GM21447 (cell line): ENCODE measurements at regions not wholly inside any gene's neighbourhood (a gene's known extent, or its start where the extent isn't known, plus 50 kb on each side); places are given as distances from the start of the nearest gene placed in this dataset.
A peak's percentile ranks its signal among the peaks of the same experiment; 100 is the strongest.

Experiments
- ATAC-seq: cut with Tn5 transposase; IDR thresholded peaks from one replicate; pipeline ENCODE4 v1.9.1; 2021; ENCODE audit not compliant: unreplicated experiment

DNA sequence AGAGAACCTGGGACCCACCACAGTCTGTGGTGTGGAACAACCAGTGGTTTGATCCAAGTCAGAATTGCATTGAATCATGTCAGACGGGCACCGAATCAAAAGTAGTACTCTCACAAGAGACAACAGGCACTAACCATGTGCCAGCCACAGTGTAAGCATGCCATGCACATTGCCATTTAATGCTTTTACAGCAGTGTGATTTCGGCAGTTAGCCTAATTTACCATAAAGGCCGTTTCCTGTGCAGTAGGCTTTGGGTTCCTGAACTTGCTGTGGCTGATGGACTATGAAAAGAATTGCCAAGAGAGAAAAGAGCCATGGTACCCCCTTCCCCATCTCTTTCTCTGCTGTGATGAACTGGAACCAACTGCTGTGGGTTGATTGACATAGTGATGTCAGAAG, 540.6 kb downstream of the EBF1 start:
- ATAC-seq, result no peak

DNA sequence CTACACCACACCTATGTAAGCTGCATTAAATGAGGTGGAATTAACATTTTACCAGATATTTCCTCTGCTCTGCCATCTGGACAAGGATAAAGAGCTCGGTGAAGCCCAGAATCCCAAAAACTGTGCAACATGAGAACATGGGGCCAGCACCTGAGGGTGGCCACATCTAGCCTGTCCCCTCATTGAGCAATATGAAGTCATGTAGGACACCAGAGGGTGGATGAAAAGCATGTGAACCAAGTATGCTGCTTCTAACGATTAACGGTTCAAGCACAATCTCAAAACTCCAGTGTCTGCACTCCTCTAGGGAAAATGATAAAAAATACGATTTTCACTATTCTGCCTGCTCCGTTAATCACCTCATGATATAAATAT, 545.8 kb downstream of the EBF1 start:
- ATAC-seq, result no peak

DNA sequence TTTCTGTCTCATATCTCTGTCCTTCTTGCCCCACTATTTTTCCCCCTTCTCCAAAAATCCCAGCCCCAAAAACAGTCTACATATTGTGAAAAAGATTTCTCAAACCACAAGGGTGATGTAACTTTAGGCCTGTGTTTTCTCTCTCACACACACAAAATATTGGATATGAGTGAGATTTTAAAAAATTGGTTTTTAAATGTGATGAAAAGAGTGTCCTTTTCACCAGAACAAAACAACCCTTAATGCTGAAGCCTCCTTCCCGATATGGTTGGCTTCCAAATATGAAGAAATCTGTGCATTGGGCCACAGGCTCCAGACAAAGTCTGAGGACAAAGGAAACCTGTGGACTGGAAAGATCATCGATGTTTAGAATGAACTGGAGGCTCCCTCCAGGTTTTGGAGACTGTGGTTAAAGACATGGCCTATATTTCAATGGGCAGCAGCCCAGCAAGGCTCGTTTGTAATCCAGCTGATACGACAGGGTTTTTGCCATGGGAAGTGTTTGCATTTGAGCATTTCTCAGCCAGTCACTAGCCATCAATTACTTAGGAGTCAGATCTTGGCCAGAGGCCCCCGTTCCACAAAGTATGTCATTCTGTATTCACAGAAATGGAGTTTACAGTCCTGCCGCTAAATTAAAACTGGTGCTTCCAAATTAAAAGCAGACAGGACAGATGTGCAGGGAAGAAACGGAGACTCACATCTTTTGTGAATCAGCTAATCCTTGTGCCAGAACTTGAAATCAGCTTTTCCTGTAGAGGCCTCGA, 546.3 kb downstream of the EBF1 start:
- ATAC-seq, result no peak

DNA sequence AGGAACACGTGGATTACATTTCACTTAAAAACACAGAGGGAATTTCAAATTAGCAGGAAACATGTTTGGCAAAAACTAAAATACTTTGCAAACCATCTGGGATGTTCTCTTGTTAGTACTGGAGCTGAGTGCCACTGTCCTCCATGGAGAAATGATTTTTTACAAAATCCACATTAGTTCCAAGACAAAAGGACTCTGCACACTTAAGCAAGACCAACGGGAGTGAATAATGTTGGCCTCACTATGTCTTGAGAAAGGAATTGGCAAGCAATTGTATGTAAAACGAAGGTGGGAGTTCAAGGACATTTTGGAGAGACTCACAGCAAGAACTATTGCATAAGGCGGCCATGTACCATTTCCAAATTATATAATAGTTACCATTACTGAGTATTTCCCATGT, 547.5 kb downstream of the EBF1 start:
- no peak for ATAC-seq

DNA sequence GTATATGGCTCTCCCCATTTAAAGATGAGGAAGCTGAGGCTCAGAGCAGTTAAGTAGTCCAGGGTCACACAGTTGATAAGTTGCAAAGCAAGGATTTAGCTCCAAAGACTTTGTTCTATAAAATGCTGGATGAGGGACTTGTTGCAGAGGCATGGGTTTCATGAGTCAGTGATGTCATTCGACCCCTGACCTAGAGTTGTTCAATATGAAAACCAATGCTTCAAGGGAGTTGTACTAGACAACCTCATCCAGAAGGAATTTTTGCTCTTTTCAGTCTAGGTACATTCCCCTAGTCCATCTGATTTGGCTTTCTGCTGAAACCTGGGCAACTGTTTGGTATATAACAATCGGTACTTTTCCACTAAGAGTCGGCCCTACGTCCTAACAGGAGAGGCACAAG, 550.4 kb downstream of the EBF1 start:
- no peak for ATAC-seq

DNA sequence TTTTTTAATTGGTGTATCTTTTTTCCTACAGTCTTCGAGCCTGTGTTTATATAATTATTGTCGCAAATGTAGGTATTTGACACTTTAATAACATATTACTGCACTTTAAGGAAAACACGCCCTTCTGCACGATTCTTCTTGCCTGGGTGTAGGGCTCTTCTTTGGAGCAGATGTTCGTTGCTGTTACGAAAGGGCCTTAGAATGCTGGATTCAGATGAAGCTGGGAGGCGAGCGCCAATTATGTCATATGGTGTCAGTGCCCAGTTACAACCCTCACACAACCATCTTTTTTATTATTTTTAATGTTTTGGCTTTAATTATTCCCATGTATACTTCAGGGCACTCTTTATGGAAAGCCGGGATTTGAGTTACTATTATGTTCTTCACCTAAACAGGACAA, 553.0 kb downstream of the EBF1 start:
- ATAC-seq, result no peak

DNA sequence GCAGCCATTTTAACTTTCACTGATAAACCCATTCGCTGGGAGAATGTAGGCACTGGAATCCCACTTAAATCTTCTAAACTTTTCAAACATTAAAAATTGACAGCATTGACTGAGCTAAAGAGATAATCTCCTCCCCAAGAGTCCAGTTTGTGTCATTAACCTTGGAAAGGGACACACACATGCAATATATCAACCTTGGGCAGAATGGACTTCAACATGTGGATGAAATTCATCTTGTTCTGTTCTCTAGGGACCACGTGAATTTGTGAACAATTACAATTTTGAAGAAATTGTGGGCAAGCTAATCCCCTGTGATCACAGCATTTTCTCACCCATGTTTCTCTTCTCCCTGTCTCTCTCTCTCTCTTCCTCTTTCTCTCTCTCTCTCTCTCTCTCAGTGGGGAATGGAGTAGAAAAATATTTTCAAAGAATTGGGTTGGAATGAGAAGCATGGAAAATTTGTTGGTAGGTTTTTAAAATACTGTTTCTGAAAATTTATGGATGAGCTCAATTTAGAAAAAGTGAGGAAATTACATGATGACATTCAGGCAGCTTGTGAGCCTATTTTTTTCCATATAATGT, 553.7 kb downstream of the EBF1 start:
- ATAC-seq, result no peak

DNA sequence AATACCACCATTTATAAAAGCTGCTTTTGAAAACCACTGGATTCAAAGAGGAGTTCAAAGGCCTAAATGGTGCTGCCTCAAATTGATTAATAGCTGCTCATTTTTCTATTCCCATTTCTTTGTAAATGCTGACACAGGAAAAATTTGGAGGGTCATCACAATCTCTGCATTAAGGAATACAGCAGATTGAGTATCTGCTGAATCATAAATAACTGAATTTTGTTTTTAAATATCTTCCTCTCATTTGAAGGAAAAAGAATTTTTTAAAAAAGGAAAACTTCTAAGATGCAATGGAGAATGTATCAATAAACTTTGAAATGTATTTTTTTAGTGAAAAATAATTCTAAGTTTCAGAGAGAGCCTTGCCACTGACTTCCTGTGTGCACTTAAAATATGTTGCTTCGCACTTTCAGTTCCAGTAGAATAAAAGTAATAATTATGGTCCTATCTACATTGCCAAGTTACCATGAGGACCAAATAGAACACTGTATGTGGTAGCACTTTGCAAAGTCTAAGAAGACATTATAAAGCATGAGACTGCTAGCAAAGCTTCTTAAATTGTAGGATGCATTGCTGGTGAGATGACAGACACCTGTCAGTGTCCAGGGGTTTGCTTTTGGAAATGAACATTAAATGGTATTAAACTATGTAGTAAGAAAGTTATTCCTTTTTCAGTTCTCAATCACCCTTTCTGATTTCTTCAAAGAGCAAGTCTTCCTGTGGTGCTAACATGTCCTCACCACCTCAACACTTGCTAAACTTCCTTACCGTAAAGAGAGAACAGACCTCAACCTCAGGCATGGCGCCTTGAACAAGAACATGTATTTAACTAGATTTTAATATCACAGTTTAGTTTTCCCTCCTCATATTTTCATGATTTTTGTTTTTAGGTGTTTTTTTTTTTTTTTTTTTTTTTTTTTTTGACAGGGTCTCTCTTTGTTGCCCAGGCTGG, 555.1 kb downstream of the EBF1 start:
- ATAC-seq, result no peak

DNA sequence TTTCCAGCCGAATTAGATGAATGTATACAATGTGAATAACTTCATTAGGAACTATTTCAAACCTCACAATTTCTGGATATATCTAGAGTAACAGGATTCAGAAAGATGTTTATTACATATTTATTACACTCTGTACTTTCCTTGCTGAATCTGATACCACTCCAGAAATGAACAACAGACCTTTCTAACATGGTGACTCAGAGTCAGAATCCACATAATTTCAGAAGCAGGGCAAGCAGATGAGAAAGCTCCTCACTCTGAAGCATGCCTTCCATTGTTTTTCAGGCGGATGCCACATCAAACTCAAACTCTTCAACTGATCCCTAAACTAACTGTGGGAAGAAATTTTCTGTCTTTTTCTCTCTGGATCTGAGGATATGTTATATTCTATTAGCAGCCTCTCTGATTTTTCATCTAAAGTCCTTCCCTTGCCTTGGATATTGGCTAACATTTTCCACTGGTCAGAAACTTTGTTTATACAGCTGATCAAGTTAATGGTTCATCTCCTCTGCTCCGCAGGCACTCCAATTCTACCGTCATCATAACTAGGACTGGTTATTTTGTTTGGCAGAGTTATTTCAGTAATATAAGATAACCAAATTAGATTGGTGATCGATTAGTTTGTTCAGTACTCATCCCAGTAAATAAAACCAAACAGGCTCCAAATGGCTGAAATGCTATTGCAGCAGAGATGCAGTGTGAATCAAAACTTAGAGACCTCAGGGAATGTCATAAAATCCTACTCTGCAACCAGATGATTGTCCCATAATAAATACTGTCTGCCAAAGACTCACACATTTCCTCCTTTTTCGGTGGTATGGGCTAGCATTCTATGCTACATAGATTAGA, 556.0 kb downstream of the EBF1 start:
- ATAC-seq, result no peak

DNA sequence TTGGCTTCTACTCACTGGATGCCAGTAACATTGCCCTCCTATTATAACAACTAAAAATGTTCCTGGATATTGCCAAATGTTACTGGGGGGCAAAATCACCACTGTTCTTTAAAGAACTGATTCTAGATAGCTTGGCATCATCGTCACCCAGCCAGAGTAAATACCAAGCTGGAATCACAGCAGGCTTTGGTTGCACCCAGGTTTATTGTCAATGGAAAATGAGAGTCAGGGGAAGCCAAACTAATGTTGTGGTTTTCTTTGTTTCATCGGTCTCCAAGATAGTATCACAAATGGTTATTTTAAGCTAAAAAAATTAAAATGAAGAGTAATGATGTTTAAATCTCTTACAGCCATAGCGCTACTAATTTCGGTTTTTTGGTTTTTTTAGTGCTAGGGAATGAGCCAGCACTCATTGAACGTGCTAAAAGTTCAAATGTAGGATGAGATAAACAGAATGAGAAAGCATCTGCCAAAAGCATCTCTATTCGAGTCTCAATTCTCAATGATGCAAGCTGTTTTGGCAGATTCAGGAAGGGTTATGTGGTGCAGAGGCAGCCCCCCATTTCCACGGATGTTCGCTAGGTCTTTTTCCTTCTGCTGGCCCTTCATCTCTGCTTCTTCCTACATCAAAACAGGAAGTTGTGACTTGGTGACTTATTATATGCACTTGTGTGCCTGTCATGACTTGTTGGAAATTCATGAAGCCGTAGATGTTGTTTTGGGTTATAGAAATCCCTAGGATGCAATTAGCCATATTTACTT, 558.0 kb downstream of the EBF1 start:
- ATAC-seq, result no peak

DNA sequence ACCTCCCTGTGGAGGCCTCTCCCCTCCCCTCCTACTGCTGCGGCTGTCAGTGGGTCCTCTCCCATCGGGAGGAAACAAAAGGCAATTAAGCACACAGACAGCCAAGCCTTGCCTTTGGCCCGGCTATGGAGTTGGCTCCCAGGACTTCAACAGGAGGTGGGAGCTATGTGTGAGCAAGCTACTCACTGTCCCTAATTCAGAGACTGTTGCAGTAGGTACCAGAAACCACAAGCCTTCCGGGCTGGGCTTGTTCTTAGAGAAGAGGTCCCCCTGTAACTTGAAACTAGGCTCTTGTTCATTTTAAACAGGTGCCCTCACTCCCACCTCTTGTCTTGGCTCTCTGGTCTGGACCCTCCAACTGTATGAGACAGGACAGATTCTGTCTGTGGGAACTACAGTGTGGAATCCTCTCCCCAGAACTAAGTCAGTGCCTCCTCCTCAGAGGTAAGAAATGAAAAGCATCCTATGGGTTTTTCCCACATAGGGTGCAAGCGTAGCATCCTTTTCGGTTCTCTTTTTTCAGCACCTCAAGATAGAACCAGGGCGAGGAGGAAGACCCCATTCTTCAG, 561.1 kb downstream of the EBF1 start:
- ATAC-seq, result peak; percentile 77

DNA sequence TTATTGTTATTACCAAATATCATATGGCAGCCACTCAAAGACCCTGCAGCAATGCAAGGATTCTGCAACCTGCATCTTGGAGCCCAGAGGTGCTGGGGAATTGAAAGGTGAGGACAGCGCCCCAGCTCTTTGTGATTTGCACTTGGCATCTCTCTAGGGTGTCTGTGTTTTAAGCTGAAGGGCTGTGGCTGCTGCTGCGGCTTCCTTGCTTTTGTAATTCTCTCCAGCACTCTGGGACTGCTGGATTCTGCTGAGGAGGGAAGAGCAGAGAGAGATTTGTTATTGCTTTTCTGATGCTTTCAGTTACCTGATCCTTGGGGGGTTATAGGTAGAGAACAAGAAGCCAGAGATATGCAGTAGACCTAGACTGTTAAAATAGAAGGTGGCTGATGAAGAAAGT, 562.4 kb downstream of the EBF1 start:
- ATAC-seq, result no peak

DNA sequence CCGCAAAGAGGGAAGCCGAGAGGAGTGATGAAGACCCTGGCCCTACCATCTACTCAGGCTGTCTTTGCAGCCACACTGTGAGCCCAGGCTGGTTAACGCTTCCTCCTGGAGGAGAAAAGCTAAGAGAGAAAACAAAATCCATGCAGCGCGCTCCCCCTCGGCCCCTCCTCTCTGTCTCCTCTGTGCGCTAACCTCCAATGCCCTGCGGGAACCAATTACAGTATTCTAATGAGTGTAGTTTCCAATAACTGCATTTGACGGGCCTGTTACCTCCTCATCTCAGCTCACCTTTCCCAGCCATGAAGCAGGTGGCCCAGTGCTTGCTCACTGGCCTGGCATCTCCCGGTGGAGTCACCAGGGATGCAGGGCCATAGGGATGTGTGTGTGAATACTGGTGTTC, 565.5 kb downstream of the EBF1 start:
- ATAC-seq, result no peak

DNA sequence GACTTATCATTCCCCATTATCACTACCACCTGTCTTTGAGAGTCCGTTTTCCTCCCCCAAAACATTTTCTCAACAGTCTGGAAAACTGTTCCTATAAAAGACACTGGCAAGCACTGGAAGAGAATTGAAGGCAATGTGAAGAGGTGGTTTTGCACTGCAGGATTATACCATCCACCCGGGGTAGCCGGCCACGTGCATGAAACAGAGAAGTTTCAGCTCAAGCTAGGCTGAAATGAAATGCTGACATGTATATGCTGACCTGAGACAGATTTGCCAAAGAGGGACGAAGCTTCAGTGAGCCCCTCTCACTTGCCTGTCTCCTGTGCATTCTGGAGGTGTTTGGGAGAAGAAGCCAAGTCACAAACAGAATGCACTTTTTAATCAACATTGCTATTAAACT, 567.0 kb downstream of the EBF1 start:
- ATAC-seq, result no peak

DNA sequence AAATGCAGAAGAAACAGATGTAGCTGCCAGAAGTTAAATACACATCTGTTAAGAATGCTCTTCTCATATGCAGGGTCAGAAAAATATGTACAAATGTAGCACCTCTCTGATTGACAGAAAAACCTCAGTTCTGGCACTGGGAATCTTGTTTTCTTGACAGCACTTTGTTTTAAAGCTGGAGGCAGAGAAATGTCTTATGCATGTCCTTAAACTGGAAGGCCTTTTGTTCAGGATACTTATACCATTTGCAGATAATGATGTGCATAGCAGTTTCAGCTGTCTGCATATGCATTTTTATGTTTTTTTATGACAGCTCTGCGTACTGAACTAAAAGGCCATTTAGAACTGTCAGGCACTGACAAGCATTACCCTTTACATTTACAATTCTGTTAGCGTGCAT, 567.9 kb downstream of the EBF1 start:
- no peak for ATAC-seq

DNA sequence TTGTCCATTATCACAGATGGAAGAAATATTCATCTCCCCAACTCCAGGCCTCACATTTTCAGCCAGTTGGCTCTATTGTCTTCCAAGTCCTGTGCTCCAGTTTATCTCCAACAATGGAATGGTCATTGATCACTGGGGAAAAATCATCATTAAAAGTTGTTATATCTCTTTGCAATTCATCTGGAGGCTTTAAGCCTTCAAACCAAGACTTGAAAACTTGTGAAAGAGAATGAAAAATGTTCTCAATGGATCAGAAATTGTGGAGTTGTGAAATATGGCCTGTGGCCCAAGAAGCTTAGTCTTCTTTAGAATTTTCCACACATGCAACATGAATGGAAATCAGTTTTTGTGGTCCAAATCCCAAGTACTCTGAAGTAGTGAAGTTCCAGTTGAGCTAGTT, 569.6 kb downstream of the EBF1 start:
- no peak for ATAC-seq

DNA sequence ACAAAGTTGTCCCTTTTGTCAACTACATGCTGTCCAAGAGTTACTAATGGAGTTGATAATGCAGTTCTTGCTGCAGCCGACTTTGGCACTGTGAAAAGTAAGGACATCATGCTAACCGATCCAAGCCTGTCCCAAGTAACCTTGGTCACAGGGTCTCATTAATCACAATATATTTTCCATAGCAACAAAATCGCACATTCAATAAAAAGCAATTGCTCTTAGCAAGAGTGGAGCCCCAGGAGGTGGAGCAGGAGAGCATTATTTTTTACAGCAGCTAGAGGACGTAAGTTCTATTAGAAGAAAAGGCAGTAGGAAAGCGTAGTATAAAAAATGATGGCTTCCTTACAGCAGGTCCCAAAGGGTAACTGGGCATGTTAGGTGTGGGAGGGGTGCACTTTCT, 570.3 kb downstream of the EBF1 start:
- ATAC-seq, result no peak

DNA sequence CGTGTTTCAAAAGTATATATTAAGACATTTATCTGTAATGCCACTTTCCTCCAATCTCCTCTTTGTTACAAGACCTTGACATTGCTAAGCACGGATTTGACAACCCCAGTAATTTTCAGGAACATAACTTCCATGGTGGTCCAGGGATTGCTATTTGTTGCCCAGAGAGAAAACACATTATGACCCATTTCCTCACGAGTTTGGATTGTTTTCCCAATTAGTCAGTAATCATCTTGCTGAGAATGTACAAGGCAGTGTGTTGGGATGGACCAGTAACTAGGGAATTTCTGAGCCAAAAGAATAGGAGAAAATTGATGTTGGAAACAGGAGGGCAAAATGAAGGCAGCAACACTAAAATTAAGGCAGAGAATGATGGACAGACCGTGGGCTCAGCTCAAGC, 574.1 kb downstream of the EBF1 start:
- ATAC-seq, result no peak

DNA sequence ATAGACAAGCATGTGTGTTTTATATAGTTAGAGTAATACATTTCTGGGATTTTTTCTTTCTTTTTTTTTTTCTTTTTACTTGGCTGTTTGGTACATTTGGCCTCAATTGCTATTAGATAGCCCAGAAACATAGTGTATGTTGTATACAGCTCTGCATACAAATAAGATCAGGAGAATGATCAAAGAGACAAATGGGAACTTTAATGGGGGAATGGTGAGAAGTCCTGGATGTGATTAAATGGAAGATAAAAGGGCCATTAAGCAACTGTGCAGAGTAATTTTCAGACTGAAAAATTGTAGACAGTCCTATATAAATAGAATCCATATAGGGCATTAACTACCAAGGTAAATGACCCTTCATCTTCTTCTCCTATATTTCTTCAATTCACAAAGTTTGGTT, 575.6 kb downstream of the EBF1 start:
- no peak for ATAC-seq

DNA sequence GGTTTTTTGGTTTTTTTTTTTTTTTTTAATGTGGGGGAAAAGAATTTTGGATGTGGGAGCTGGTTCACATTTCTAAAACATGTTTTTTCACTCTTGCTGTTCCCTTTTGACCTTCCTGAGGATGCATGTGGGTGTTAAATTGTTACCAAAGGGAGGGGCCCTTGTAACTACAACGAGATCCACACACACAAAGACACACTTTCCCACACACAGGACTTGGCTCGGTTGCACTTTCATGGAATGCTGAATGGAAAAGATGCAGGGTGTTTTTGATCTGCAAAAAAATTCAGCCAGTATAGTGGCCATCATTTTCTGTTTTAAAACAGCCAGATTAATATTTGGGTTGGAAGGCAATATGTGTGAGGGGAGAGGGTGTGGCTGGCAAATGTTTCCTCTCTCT, 576.9 kb downstream of the EBF1 start:
- no peak for ATAC-seq
